GM12872 (cell line): ENCODE measurements at regions not wholly inside any gene's neighbourhood (a gene's known extent, or its start where the extent isn't known, plus 50 kb on each side); places are given as distances from the start of the nearest gene placed in this dataset.

Source experiments
- TF ChIP-seq, protein P1 (sequence below): IDR thresholded peaks from 3 replicates; pipeline ENCODE4 v1.5.1; 2011; ENCODE audit warnings: low read depth, mild to moderate bottlenecking, low read length, moderate library complexity; ENCODE audit not compliant: insufficient read depth

DNA sequence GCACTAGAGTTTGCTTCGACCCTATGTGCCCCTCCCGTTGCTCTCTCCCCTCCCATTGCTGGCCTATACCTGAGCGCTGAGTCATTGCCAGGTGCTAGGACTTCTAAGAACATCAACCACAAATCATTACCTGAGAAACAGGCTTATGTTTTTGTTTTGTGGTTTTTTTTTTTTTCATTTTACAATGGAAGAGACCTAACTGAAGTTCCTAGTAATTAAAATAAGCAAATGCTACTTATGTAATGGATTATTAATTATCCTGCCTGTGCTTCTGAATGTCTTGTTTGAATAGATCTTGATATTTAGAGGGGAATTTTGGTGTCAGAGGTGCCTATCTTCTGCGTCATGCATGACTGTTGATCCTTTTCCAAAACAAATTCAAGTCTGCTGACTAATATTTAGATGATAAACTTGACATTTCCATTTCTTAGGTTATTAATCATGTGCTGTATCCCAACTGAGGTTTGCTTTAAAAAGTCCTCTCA lies 275.4 kb upstream of the CPEB2 start:
- TF ChIP-seq, protein P1, sequence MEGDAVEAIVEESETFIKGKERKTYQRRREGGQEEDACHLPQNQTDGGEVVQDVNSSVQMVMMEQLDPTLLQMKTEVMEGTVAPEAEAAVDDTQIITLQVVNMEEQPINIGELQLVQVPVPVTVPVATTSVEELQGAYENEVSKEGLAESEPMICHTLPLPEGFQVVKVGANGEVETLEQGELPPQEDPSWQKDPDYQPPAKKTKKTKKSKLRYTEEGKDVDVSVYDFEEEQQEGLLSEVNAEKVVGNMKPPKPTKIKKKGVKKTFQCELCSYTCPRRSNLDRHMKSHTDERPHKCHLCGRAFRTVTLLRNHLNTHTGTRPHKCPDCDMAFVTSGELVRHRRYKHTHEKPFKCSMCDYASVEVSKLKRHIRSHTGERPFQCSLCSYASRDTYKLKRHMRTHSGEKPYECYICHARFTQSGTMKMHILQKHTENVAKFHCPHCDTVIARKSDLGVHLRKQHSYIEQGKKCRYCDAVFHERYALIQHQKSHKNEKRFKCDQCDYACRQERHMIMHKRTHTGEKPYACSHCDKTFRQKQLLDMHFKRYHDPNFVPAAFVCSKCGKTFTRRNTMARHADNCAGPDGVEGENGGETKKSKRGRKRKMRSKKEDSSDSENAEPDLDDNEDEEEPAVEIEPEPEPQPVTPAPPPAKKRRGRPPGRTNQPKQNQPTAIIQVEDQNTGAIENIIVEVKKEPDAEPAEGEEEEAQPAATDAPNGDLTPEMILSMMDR: no peak

DNA sequence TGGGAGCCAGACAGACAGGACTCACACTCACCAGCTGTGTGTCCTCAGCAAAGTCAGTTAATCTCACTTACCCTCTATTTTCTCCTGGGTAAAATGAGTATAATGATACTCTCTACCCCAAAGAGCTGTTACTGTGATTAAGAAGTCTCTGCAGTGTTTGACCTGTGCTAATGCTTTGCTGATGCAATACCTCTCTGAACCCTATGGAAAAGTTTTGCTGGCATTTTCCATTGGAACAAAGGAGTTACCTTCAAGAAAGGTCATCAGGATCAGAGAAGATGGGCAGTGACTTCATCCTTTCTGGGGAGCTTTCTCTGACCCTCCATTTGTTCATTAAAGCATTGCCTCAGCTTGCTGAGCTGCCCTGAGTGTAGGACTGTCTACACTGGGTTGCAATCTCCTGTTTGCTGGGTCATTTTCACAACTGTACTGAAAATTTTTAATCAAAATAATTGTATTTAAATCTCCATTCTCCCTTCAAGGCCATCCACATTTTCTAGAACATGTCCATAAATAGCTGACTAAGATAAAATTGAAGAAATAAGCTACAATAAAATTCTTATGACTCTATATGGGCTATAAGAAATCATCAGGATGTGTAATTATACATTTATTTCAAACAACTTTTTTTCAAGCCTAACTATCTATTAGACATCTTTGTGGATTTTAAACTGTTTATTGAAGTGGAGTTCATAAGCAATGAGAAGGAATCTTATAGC lies 272.8 kb upstream of the CPEB2 start:
- TF ChIP-seq, protein P1: no peak

DNA sequence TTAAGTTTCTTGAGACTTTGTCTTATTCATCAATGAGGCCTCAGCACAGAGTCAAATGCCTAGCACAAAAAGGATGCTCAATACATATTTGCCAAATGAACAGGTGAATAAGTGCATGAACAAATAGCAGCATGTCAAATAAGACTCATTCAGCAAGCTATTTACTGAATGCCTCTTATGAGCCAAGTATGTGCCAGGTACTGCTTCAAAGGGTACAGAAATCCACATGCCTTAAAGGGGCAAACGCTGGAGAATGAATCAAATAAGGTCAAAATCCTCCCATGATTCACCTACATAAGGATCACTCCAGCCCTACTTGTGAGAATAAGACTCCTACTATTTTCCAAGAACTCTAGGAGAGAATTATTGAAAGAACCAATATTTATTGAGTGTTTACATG lies 260.2 kb upstream of the CPEB2 start:
- TF ChIP-seq, protein P1: no peak

DNA sequence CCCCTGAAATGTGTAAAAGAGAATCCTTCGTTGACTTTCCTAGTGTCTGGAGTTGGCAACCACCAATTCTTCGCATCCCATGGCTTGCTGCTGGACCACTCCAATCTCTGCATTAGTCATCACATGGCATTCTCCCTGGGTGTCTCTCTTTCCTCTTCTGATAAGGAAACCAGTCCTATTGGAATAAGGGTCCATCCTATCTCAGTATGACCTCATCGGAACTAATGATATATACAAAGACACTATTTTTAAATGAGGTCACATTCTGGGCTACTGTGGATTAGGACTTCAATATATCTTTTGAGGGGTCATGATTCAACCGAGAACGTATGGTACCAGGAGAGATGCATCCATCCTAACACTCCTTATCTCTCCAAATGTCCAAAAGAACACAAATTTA lies 259.1 kb upstream of the CPEB2 start:
- TF ChIP-seq, protein P1: no peak

DNA sequence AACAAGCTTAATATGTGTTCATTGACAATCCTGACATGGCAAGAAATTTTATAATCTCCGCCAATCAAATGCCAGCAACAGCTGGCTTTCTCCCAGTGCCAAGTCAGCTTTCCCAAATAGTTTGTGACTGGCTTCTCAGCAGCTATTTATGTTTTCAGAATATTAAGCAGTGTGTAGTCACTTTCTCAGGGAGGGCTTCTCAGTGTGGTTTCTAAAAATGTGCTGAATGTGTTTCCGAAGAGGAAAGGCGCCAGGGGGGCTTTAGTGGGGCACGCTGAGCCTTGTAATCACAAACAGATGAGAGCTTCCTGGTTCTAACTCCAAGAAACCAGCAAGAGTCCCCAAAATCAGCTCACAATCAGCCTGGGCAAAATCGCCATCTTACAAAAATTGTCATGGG lies 258.7 kb upstream of the CPEB2 start:
- TF ChIP-seq, protein P1: no peak

DNA sequence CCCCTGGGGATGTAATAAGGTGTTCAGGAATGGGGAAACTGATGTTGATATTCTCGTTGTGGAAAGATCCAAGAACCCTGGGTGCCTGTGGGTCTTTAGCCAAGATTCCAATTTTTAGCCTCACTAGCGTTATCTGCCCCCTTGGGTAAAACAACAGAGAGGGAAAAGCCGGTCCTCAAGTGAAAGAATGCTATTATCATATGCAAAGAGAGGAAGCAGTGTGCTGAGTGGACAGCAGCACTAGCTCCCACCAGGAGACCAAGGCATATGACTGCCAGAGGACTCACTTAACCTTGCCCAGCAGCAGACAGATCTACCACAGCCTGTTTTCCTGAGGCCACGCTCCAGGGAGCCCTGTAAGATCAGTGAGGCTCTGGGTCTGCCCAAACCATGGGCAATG lies 257.9 kb upstream of the CPEB2 start:
- TF ChIP-seq, protein P1: no peak

DNA sequence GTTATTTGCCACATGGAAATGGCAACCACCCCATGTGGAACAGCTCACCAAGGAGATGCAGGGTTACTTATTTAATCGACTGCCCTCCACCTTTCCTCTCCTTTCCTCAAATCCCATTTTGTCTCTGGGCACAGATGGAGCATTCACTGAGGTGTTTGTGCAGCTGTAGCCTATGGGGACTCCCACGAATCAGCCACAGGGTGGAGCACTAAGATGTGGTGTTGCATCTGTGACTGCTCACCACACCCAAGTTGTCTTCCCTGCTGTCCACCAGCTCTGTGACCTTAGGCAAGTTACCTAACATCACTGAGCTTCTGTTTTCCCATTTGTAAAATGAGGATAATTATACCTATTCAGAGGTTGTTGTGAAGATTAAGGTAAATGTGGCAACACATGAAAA lies 252.4 kb upstream of the CPEB2 start:
- TF ChIP-seq, protein P1: peak; percentile 53
